ENCODE measurements at regions not wholly inside any gene's neighbourhood (a gene's known extent, or its start where the extent isn't known, plus 50 kb on each side); places are given as distances from the start of the nearest gene placed in this dataset.
A peak's percentile ranks its signal among the peaks of the same experiment; 100 is the strongest.

DNA sequence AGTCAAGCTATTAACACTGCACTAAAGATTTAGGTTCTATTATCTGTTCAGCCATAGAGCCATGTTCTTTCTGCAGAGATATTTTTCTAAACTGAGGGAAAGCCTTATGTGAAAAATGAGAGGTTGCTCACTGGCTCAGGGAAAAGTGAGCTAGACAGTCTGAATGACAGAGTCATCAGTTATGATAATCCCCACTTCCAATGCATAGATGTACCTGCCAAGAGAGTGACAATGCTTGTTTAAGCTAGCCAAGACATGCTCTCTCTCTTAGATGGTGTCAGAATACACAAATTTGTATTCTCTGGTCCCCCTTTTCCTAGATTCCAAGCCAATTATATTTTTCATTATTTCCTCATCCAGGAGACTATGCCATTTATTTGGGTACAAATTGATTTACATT is 176.9 kb upstream of the FRMD6 start:
- H3K9me3 ChIP-seq (ENCODE audit: control insufficient read depth, low read length) = no peaks in the 10 kb centered on the region
- no peak overlapping the region for H3K4me3 ChIP-seq (ENCODE audit: low read length in 2 of 2)
- ATAC-seq (ENCODE audit: low FRiP score) = no peak
- H3K27me3 ChIP-seq (ENCODE audit: control insufficient read depth in 1 of 2, insufficient read depth in 2 of 2, low read length in 1 of 2) = no peaks in the 10 kb centered on the region
- H3K27ac ChIP-seq (ENCODE audit: low read depth in 1 of 2, low read length in 2 of 2) = no peak overlapping the region
- no peak for DNase-seq
- no peaks in the 10 kb centered on the region for H3K36me3 ChIP-seq (ENCODE audit: control insufficient read depth in 1 of 2, insufficient read depth in 2 of 2, low read length in 1 of 2)
- intact Hi-C loops (cut with DNase I) = no loop called here
- no peaks in the 10 kb centered on the region for H3K4me1 ChIP-seq (ENCODE audit: control insufficient read depth in 1 of 2, insufficient read depth in 2 of 2, low read length in 2 of 2)

DNA sequence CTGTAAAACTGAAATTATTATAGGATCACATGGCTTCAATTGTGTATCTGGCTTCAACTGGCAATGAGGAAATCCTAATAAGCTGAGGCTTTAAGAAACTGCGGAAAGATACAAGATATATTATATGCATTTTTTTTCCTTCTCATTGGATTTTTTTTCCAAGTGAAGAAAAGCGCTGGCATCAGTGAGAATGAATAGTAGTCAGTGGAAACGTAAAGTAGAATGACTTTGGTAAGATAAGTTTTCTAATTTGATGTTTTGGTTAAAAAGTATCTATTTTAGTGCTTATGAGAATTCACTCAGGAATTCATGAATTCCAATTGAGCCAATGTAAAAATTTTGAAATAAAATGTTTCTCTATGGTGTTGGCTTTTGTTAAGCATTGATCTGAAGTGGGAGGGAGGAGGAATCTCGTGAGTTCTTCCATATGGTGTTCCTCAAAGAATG is 173.5 kb upstream of the FRMD6 start:
- no peak for DNase-seq
- H3K9me3 ChIP-seq (ENCODE audit: control insufficient read depth, low read length) = no peaks in the 10 kb centered on the region
- no peak for ATAC-seq (ENCODE audit: low FRiP score)
- no peaks in the 10 kb centered on the region for H3K36me3 ChIP-seq (ENCODE audit: control insufficient read depth in 1 of 2, insufficient read depth in 2 of 2, low read length in 1 of 2)
- H3K4me3 ChIP-seq (ENCODE audit: low read length in 2 of 2) = no peak overlapping the region
- H3K27me3 ChIP-seq (ENCODE audit: control insufficient read depth in 1 of 2, insufficient read depth in 2 of 2, low read length in 1 of 2) = no peaks in the 10 kb centered on the region
- H3K27ac ChIP-seq (ENCODE audit: low read depth in 1 of 2, low read length in 2 of 2) = no peak overlapping the region
- H3K4me1 ChIP-seq (ENCODE audit: control insufficient read depth in 1 of 2, insufficient read depth in 2 of 2, low read length in 2 of 2) = no peaks in the 10 kb centered on the region
- 74 to 75% methylated on average over 4 of the region's 4 CpGs for WGBS, 2 donors
- intact Hi-C loops (cut with DNase I) = no loop called here

DNA sequence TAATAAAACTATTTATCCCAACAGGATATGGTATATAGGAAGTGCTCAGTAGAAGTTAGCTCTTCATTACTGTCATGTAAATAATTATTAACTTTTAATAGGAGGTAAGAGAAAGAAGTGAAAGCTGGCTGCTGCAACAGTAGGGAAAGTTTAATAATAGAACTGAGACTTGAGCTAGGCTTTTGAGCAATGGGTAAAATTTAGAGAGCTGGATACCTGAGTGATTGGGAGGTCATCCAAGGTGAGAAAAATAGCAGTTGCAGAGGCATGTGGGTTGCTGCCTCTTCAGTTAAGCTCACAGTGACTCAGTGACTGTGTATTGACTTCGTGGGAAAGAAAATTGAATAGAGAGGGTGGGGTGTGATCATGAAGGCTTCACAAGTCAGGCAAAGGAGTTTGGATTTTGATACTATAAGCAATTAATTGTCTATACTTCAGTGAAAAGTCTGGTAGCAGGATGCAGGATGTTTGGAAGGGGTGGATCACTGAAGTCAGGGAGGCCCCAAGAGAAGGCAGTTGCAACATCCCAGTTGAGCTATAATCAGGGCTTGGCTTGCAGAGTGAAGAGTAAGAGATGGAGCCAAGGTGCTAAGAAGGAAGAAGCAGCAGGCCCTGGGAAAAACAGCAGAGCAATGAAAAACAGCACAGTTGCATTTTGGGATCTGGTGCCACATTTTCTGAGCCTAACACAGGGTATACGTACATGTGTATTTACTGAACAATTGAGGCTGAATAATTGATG is 172.0 kb upstream of the FRMD6 start:
- ATAC-seq (ENCODE audit: low FRiP score) (peak; percentile 78), DNase-seq (no peak)
- H3K27ac ChIP-seq (ENCODE audit: low read depth in 1 of 2, low read length in 2 of 2) = no peak overlapping the region
- intact Hi-C loops (cut with DNase I) = no loop called here
- WGBS, 2 donors = 90 to 93% methylated on average over 2 of the region's 2 CpGs
- no peak overlapping the region for H3K4me3 ChIP-seq (ENCODE audit: low read length in 2 of 2)
- no peaks in the 10 kb centered on the region for H3K27me3 ChIP-seq (ENCODE audit: control insufficient read depth in 1 of 2, insufficient read depth in 2 of 2, low read length in 1 of 2)
- H3K9me3 ChIP-seq (ENCODE audit: control insufficient read depth, low read length) = no peaks in the 10 kb centered on the region
- no peaks in the 10 kb centered on the region for H3K36me3 ChIP-seq (ENCODE audit: control insufficient read depth in 1 of 2, insufficient read depth in 2 of 2, low read length in 1 of 2)
- H3K4me1 ChIP-seq (ENCODE audit: control insufficient read depth in 1 of 2, insufficient read depth in 2 of 2, low read length in 2 of 2) = no peaks in the 10 kb centered on the region

DNA sequence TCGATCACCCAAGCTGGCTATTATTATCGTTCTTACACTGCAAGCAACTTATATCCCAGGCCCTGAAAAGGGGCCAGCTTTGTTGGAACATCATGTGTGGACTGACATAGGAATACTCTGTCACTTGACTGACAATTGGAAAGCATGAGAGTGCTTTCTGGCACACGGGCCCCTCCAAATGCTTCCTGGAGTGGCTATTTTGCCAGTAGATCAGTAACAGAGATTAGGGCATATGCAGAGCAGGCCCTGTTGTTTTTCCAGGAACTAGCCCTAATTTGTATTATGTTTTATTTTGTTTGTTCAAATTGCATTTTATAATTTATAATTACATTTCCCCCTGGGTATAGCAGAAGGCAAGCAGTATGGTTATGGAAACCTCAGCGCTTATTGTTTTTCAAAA is 170.1 kb upstream of the FRMD6 start:
- Histone ChIP-seq H3K27ac (ENCODE audit: low read depth in 1 of 2, low read length in 2 of 2) (no peak overlapping the region), H3K27me3 (ENCODE audit: control insufficient read depth in 1 of 2, insufficient read depth in 2 of 2, low read length in 1 of 2) (no peaks in the 10 kb centered on the region), H3K4me1 (ENCODE audit: control insufficient read depth in 1 of 2, insufficient read depth in 2 of 2, low read length in 2 of 2) (no peaks in the 10 kb centered on the region), H3K36me3 (ENCODE audit: control insufficient read depth in 1 of 2, insufficient read depth in 2 of 2, low read length in 1 of 2) (no peaks in the 10 kb centered on the region), H3K9me3 (ENCODE audit: control insufficient read depth, low read length) (no peaks in the 10 kb centered on the region), H3K4me3 (ENCODE audit: low read length in 2 of 2) (no peak overlapping the region)
- no peak for DNase-seq
- WGBS, 2 donors = 80 to 84% methylated on average over 4 of the region's 4 CpGs
- no peak for ATAC-seq (ENCODE audit: low FRiP score)
- intact Hi-C loops (cut with DNase I) = no loop called here

DNA sequence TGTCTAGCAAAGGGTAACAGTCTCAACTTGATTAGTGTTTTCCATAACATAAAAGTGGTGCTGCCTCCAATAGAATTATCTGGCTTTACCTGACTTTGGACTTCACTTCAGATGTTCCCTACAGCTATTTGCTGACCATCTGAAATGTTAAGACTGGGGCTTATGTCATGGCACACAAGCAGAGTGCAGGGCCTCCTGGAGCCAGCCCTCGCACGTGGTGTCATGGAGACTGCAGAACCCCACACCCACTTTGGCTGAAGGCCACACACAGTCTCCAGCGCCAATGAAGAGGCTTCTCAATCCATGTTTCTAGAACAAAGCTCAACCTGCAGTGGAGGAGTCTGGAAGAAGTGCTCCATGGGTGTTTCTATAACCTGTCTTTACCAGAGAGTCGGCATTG is 169.6 kb upstream of the FRMD6 start:
- H3K9me3 ChIP-seq (ENCODE audit: control insufficient read depth, low read length) = no peaks in the 10 kb centered on the region
- WGBS, 2 donors = 79 to 84% methylated on average over 4 of the region's 4 CpGs
- H3K27ac ChIP-seq (ENCODE audit: low read depth in 1 of 2, low read length in 2 of 2) = no peak overlapping the region
- no peaks in the 10 kb centered on the region for H3K4me1 ChIP-seq (ENCODE audit: control insufficient read depth in 1 of 2, insufficient read depth in 2 of 2, low read length in 2 of 2)
- DNase-seq (no peak), ATAC-seq (ENCODE audit: low FRiP score) (no peak)
- no peaks in the 10 kb centered on the region for H3K27me3 ChIP-seq (ENCODE audit: control insufficient read depth in 1 of 2, insufficient read depth in 2 of 2, low read length in 1 of 2)
- intact Hi-C loops (cut with DNase I) = no loop called here
- no peaks in the 10 kb centered on the region for H3K36me3 ChIP-seq (ENCODE audit: control insufficient read depth in 1 of 2, insufficient read depth in 2 of 2, low read length in 1 of 2)
- H3K4me3 ChIP-seq (ENCODE audit: low read length in 2 of 2) = no peak overlapping the region

DNA sequence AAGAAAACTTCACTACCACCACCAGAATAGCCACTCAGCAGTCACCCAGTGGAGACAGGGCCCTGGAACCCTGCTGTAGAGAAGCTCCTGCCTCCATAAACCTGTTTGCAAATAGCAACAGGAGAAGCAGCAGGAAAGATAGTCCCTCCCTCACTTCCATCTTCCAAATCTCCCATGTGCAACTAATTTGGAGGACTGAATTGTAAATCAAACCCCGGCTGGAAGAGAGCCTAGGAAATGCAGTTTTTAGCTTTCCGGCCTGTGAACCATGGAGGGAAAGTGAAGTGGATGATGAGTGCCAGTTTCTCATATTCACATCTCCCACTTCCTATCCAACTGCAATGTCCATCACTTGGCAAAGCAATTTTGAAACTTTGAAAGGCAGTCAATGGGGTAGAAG is 167.2 kb upstream of the FRMD6 start:
- H3K27me3 ChIP-seq (ENCODE audit: control insufficient read depth in 1 of 2, insufficient read depth in 2 of 2, low read length in 1 of 2) = no peaks in the 10 kb centered on the region
- H3K9me3 ChIP-seq (ENCODE audit: control insufficient read depth, low read length) = no peaks in the 10 kb centered on the region
- intact Hi-C loops (cut with DNase I) = no loop called here
- H3K36me3 ChIP-seq (ENCODE audit: control insufficient read depth in 1 of 2, insufficient read depth in 2 of 2, low read length in 1 of 2) = no peaks in the 10 kb centered on the region
- no peaks in the 10 kb centered on the region for H3K4me1 ChIP-seq (ENCODE audit: control insufficient read depth in 1 of 2, insufficient read depth in 2 of 2, low read length in 2 of 2)
- WGBS, 2 donors = 84 to 91% methylated on average over 2 of the region's 2 CpGs
- no peak for DNase-seq
- no peak overlapping the region for H3K27ac ChIP-seq (ENCODE audit: low read depth in 1 of 2, low read length in 2 of 2)
- H3K4me3 ChIP-seq (ENCODE audit: low read length in 2 of 2) = no peak overlapping the region
- no peak for ATAC-seq (ENCODE audit: low FRiP score)

DNA sequence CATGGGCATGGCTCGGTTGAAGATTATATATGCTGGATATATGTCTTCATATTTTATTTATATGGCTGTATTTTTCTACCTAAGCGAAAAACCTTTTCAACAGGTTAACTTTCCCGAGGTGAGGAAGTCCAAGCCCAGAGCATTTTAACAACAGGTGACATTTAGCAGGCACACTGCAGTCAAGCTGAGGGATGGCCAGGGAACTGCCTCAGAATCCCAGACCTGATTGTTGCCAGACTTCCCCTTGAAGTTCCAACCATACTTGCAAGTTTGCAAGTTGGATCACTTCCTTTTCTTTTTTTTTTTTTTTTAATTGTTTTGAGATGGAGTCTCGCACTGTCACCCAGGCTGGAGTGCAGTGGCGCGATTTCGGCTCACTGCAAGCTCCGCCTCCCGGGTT is 166.0 kb upstream of the FRMD6 start:
- Histone ChIP-seq H3K4me1 (ENCODE audit: control insufficient read depth in 1 of 2, insufficient read depth in 2 of 2, low read length in 2 of 2) (no peaks in the 10 kb centered on the region), H3K9me3 (ENCODE audit: control insufficient read depth, low read length) (no peaks in the 10 kb centered on the region), H3K27me3 (ENCODE audit: control insufficient read depth in 1 of 2, insufficient read depth in 2 of 2, low read length in 1 of 2) (no peaks in the 10 kb centered on the region), H3K27ac (ENCODE audit: low read depth in 1 of 2, low read length in 2 of 2) (no peak overlapping the region), H3K4me3 (ENCODE audit: low read length in 2 of 2) (no peak overlapping the region), H3K36me3 (ENCODE audit: control insufficient read depth in 1 of 2, insufficient read depth in 2 of 2, low read length in 1 of 2) (no peaks in the 10 kb centered on the region)
- DNase-seq = no peak
- 94 to 96% methylated on average over 8 to 9 of the region's 9 CpGs for WGBS, 2 donors
- ATAC-seq (ENCODE audit: low FRiP score) = no peak
- intact Hi-C loops (cut with DNase I) = no loop called here

DNA sequence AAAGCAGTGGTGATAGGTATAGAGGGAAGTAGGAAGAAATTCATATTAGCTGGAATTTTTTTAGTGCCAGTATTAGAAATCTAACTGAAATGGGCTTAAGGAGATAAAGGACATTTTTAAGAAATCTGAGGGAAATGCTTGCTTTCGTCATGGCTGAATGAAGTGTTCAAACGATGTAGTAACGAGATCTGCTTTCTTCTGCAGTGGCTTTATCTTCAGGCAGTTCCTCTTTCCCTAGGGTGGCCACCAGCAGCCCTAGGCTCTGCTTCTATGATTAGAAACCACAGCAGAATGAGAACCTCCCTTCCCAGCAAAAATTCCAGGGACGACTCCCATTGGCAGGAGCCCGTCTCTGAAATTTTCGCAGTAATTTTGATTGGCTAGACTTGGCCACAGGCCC is 163.9 kb upstream of the FRMD6 start:
- ATAC-seq (ENCODE audit: low FRiP score) (no peak), DNase-seq (no peak)
- Histone ChIP-seq H3K9me3 (ENCODE audit: control insufficient read depth, low read length) (no peaks in the 10 kb centered on the region), H3K27ac (ENCODE audit: low read depth in 1 of 2, low read length in 2 of 2) (no peak overlapping the region), H3K4me1 (ENCODE audit: control insufficient read depth in 1 of 2, insufficient read depth in 2 of 2, low read length in 2 of 2) (no peaks in the 10 kb centered on the region), H3K36me3 (ENCODE audit: control insufficient read depth in 1 of 2, insufficient read depth in 2 of 2, low read length in 1 of 2) (no peaks in the 10 kb centered on the region), H3K27me3 (ENCODE audit: control insufficient read depth in 1 of 2, insufficient read depth in 2 of 2, low read length in 1 of 2) (no peaks in the 10 kb centered on the region), H3K4me3 (ENCODE audit: low read length in 2 of 2) (no peak overlapping the region)
- WGBS, 2 donors = 79% methylated on average over 6 of the region's 6 CpGs
- intact Hi-C loops (cut with DNase I) = no loop called here

DNA sequence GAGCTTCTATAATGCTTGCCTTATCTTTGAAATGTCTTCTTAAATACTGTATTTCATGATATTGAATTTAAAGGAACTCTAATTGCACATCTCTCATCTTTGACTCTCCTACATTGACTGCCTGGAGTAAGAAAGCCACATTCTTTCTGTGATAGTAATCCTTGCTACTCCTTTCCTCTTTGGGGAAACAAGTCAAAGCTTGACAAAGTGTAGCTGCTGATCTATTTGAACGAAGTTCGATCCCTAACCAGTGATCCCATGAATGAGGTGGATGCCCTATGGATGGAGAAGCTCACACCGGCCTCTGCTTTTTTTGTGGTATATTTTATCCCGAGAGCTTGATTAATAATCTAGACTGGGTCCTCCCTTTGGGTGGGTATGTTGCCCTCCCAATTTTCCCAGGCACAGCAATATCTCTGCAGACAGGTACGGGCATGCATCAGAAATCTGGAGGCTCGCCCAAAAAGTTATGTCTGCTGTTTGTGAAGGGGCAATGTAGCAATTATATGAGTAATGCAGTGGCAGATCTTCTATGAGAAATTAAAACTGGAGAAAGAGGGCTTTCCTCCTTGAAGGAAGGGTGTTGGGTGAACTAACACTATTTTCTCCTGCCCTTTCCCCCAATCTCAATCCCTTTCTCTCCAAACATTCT is 163.0 kb upstream of the FRMD6 start:
- Histone ChIP-seq H3K27ac (ENCODE audit: low read depth in 1 of 2, low read length in 2 of 2) (no peak overlapping the region), H3K27me3 (ENCODE audit: control insufficient read depth in 1 of 2, insufficient read depth in 2 of 2, low read length in 1 of 2) (no peaks in the 10 kb centered on the region), H3K9me3 (ENCODE audit: control insufficient read depth, low read length) (no peaks in the 10 kb centered on the region), H3K36me3 (ENCODE audit: control insufficient read depth in 1 of 2, insufficient read depth in 2 of 2, low read length in 1 of 2) (no peaks in the 10 kb centered on the region), H3K4me1 (ENCODE audit: control insufficient read depth in 1 of 2, insufficient read depth in 2 of 2, low read length in 2 of 2) (no peaks in the 10 kb centered on the region), H3K4me3 (ENCODE audit: low read length in 2 of 2) (no peak overlapping the region)
- intact Hi-C loops (cut with DNase I) = no loop called here
- no peak for ATAC-seq (ENCODE audit: low FRiP score)
- DNase-seq = no peak
- WGBS, 2 donors = 92 to 95% methylated on average over 6 of the region's 6 CpGs

Data from aorta (tissue), 5 donors.